ENCODE measurements at regions not wholly inside any gene's neighbourhood (a gene's known extent, or its start where the extent isn't known, plus 50 kb on each side); places are given as distances from the start of the nearest gene placed in this dataset.
"Not testable (repeated sequence)": the region's sequence is repeated elsewhere in the genome, so short reads cannot be mapped to it uniquely, and the experiment has no call there.

DNA sequence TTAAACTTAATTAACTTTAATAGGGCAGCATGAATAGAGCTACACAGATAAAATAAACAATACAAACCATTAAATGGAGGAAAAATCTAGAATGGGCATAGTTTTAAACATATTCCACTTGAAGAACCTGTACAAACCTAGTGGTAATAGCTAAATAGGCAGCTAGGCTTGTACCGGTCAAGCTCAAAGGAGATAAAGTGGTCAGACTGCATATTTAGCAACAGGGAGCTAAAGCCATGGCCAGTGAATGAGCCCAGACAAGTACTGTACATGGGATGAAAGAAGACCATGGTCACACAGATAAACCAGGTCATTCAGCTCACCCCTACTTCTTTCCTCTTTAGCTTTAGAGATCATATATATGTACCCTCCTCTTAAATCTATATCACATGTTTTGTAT, 186.6 kb upstream of the KRR1 start:
- Histone ChIP-seq H3K4me3 (ENCODE audit: low read length) (no peak overlapping the region), H3K4me1 (ENCODE audit: control insufficient read depth, insufficient read depth, low read length) (no peaks in the 10 kb centered on the region), H3K27me3 (ENCODE audit: control insufficient read depth, insufficient read depth, low read length) (no peaks in the 10 kb centered on the region), H3K27ac (ENCODE audit: low read length) (no peak overlapping the region), H3K9me3 (replicated peaks; ENCODE audit: control insufficient read depth, low read depth, low read length) (no peaks in the 10 kb centered on the region), H3K36me3 (ENCODE audit: control insufficient read depth, insufficient read depth, low read length) (no peaks in the 10 kb centered on the region)
- DNase-seq, result no peak
- WGBS (ENCODE audit: insufficient coverage), result no CpG with 5 or more reads among the region's 1 CpG

DNA sequence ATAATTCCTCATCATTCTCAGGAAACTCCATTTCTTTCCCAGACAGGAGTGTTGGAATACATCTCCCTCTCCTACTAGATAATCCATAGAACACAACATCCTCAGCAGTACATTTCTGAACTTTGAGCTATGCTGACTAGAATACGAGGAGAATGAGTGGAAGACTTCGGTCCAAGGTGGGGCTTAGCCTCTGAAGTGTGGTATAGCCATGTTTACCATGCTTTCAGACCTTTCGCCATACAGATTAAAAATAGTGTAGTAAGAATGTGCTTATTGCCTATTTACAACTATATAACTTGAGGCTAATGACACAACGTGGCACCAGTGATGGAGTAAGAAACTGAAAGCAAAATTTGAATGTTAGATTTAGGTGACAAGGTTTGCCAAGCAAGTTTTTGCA, 184.5 kb upstream of the KRR1 start:
- no peaks in the 10 kb centered on the region for H3K4me1 ChIP-seq (ENCODE audit: control insufficient read depth, insufficient read depth, low read length)
- H3K4me3 ChIP-seq (ENCODE audit: low read length), result no peak overlapping the region
- H3K27ac ChIP-seq (ENCODE audit: low read length), result no peak overlapping the region
- DNase-seq, result no peak
- H3K36me3 ChIP-seq (ENCODE audit: control insufficient read depth, insufficient read depth, low read length), result no peaks in the 10 kb centered on the region
- no CpG with 5 or more reads among the region's 4 CpGs for WGBS (ENCODE audit: insufficient coverage)
- no peaks in the 10 kb centered on the region for H3K9me3 ChIP-seq (replicated peaks; ENCODE audit: control insufficient read depth, low read depth, low read length)
- H3K27me3 ChIP-seq (ENCODE audit: control insufficient read depth, insufficient read depth, low read length), result no peaks in the 10 kb centered on the region

DNA sequence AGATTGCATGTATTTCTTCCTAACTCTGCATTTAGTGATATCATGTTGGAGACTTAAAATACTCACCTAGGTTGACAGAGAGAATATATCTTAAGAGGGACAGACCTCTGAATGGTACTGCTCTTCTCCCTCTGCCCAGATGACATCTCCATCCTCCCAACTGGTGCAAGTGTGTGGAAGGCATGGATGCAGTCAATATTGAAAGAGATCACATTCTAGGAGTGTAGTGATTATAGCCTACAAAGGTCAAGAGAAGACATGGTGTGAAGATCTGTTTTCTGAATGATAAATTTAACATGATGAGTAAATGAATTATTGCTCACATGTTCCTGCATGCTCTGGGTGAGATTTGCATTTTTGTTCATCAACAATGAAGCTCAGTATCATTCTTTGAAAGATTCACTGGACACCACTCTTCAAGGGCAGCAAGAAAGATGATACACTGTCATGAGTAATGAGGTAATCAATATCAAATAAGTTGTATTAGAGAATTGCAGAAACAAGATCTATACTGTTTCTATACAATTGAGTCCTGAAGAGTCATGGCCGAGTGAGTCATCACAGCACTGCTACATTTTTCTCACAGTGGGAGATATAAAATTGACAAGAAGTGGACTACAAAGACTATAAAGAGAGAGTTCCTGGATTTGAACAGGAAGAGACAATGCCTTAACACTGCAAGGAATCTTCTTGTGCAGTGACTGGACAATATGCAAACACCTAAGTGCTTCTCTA, 183.3 kb upstream of the KRR1 start:
- no peak for DNase-seq
- Histone ChIP-seq H3K4me3 (ENCODE audit: low read length) (no peak overlapping the region), H3K4me1 (ENCODE audit: control insufficient read depth, insufficient read depth, low read length) (no peaks in the 10 kb centered on the region), H3K27ac (ENCODE audit: low read length) (no peak overlapping the region), H3K9me3 (replicated peaks; ENCODE audit: control insufficient read depth, low read depth, low read length) (no peaks in the 10 kb centered on the region), H3K36me3 (ENCODE audit: control insufficient read depth, insufficient read depth, low read length) (no peaks in the 10 kb centered on the region), H3K27me3 (ENCODE audit: control insufficient read depth, insufficient read depth, low read length) (no peaks in the 10 kb centered on the region)
- WGBS (ENCODE audit: insufficient coverage), result no CpG with 5 or more reads among the region's 1 CpG

- peak; percentile 51 for DNase-seq
- no peak overlapping the region for H3K27ac ChIP-seq (ENCODE audit: low read length)
- H3K4me3 ChIP-seq (ENCODE audit: low read length), result no peak overlapping the region
- H3K9me3 ChIP-seq (replicated peaks; ENCODE audit: control insufficient read depth, low read depth, low read length), result no peaks in the 10 kb centered on the region
- no CpG with 5 or more reads among the region's 2 CpGs for WGBS (ENCODE audit: insufficient coverage)
- no peaks in the 10 kb centered on the region for H3K36me3 ChIP-seq (ENCODE audit: control insufficient read depth, insufficient read depth, low read length)
- no peaks in the 10 kb centered on the region for H3K27me3 ChIP-seq (ENCODE audit: control insufficient read depth, insufficient read depth, low read length)
- no peaks in the 10 kb centered on the region for H3K4me1 ChIP-seq (ENCODE audit: control insufficient read depth, insufficient read depth, low read length)
Measured at GRCh38 chr12:75692876-75693275, 181.5 kb upstream of the KRR1 start.

- peak; percentile 30 for DNase-seq
- H3K4me1 ChIP-seq (ENCODE audit: control insufficient read depth, insufficient read depth, low read length), result no peaks in the 10 kb centered on the region
- H3K36me3 ChIP-seq (ENCODE audit: control insufficient read depth, insufficient read depth, low read length), result no peaks in the 10 kb centered on the region
- no peak overlapping the region for H3K27ac ChIP-seq (ENCODE audit: low read length)
- no peak overlapping the region for H3K4me3 ChIP-seq (ENCODE audit: low read length)
- WGBS (ENCODE audit: insufficient coverage), result 60% methylated on average over 7 of the region's 11 CpGs
- no peaks in the 10 kb centered on the region for H3K27me3 ChIP-seq (ENCODE audit: control insufficient read depth, insufficient read depth, low read length)
- H3K9me3 ChIP-seq (replicated peaks; ENCODE audit: control insufficient read depth, low read depth, low read length), result no peaks in the 10 kb centered on the region
Measured at GRCh38 chr12:75690296-75690955, 179.0 kb upstream of the KRR1 start.

DNA sequence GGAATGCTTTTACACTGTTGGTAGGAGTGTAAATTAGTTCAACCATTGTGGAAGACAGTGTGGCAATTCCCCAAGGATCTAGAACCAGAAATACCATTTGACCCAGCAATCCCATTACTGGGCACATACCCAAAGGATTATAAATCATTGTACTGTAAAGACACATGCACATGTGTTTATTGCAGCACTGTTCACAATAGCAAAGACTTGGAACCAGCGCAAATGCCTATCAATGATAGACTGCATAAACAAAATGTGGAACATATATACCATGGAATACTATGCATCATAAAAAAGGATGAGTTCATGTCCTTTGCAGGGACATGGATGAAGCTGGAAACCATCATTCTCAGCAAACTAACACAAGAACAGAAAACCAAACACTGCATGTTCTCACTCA, 174.8 kb upstream of the KRR1 start:
- not testable (repeated sequence) for DNase-seq; H3K9me3 ChIP-seq (replicated peaks; ENCODE audit: control insufficient read depth, low read depth, low read length); H3K4me1 ChIP-seq (ENCODE audit: control insufficient read depth, insufficient read depth, low read length); H3K4me3 ChIP-seq (ENCODE audit: low read length); H3K27me3 ChIP-seq (ENCODE audit: control insufficient read depth, insufficient read depth, low read length); H3K36me3 ChIP-seq (ENCODE audit: control insufficient read depth, insufficient read depth, low read length); H3K27ac ChIP-seq (ENCODE audit: low read length)
- no CpG with 5 or more reads among the region's 1 CpG for WGBS (ENCODE audit: insufficient coverage)

- H3K27ac ChIP-seq (ENCODE audit: low read length), result no peak overlapping the region
- no CpG with 5 or more reads among the region's 2 CpGs for WGBS (ENCODE audit: insufficient coverage)
- DNase-seq, result peak; percentile 74
Measured at GRCh38 chr12:75685617-75686225, 174.3 kb upstream of the KRR1 start.

DNA sequence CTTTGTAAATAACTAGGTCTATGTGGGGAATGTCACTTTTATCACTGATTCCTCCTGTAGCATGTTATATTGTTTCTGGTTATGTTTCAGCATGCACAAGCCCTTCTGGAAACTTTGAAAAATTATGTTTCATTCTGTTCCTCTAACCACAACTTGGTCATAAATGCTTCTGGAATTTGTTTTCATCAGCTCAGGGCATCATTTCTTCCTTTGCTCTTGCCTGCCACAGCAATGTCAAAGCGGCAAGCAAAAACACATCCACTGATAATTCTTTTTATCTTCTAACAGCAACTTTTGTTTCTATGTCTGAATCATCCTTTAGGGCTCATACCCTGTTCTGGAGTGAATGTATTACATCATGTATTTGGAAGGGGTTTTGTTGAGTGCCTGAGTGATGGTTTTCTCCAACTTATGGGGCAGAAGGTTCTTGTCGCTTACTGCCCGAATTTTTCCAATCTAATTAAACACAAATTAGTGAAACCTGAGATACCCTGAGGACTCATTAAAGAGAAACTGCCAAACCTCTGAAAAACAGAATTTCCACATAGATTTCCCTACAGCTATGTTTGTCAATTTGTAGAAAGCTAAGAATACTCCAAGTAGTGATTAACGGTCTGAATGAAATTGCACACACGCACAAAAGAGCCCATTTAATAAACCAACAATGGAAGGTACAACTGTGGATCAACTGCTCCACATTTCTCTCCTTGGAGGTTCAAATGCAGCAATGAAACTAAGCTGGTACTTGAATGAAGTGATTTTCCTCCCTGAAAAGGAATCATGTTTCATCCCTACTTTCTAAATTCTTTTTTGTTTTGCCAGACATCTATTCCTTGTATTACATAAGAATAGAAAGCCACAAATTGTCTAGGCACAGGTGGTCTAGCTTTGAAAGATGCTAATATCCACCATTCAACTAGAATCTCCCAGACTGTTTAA, 173.5 kb upstream of the KRR1 start:
- no peak overlapping the region for H3K27ac ChIP-seq (ENCODE audit: low read length)
- DNase-seq, result no peak
- H3K36me3 ChIP-seq (ENCODE audit: control insufficient read depth, insufficient read depth, low read length), result no peaks in the 10 kb centered on the region
- H3K9me3 ChIP-seq (replicated peaks; ENCODE audit: control insufficient read depth, low read depth, low read length), result no peaks in the 10 kb centered on the region
- H3K4me1 ChIP-seq (ENCODE audit: control insufficient read depth, insufficient read depth, low read length), result no peaks in the 10 kb centered on the region
- no CpG with 5 or more reads among the region's 5 CpGs for WGBS (ENCODE audit: insufficient coverage)
- H3K4me3 ChIP-seq (ENCODE audit: low read length), result no peak overlapping the region
- no peaks in the 10 kb centered on the region for H3K27me3 ChIP-seq (ENCODE audit: control insufficient read depth, insufficient read depth, low read length)

More at GRCh38 chr12:75685617-75686225, 174.3 kb upstream of the KRR1 start:
- Histone ChIP-seq H3K4me1 (ENCODE audit: control insufficient read depth, insufficient read depth, low read length) (no peaks in the 10 kb centered on the region), H3K9me3 (replicated peaks; ENCODE audit: control insufficient read depth, low read depth, low read length) (no peaks in the 10 kb centered on the region), H3K4me3 (ENCODE audit: low read length) (no peak overlapping the region), H3K27me3 (ENCODE audit: control insufficient read depth, insufficient read depth, low read length) (no peaks in the 10 kb centered on the region), H3K36me3 (ENCODE audit: control insufficient read depth, insufficient read depth, low read length) (no peaks in the 10 kb centered on the region)

DNA sequence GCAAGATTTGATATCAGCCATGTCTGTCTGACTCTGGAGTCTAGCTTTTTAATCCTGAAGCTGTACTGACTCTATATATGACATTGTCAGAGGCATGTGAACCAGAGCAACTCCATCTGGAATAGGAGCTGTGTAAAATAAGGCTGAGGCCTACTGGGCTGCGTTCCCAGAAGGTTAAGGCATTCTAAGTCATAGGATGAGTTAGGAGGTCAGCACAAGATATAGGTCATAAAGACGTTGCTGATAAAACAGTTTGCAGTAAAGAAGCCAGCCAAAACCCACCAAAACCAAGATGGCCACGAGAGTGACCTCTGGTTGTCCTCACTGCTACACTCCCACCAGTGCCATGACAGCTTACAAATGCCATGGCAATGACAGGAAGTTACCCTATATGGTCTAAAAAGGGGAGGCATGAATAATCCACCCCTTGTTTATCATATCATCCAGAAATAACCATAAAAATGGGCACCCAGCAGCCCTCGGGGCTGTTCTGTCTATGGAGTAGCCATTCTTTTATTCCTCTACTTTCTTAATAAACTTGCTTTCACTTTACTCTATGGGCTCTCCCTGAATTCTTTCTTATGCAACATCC, 172.7 kb upstream of the KRR1 start:
- H3K27ac ChIP-seq (ENCODE audit: low read length); H3K4me1 ChIP-seq (ENCODE audit: control insufficient read depth, insufficient read depth, low read length); H3K9me3 ChIP-seq (replicated peaks; ENCODE audit: control insufficient read depth, low read depth, low read length); H3K4me3 ChIP-seq (ENCODE audit: low read length); DNase-seq; H3K27me3 ChIP-seq (ENCODE audit: control insufficient read depth, insufficient read depth, low read length); H3K36me3 ChIP-seq (ENCODE audit: control insufficient read depth, insufficient read depth, low read length): not testable (repeated sequence)
- 88% methylated on average over 1 of the region's 4 CpGs for WGBS (ENCODE audit: insufficient coverage)
